DOHH2 (cell line): ENCODE measurements at regions not wholly inside any gene's neighbourhood (a gene's known extent, or its start where the extent isn't known, plus 50 kb on each side); places are given as distances from the start of the nearest gene placed in this dataset.

Experiments
- H3F3A ChIP-seq: fragments of 200-600 bp; sonication (generic), shearing (Covaris generic); 2 replicates; pipeline ENCODE4 v1.6.0; 2016; ENCODE audit warnings: antibody characterized with exemption, mild to moderate bottlenecking; ENCODE audit not compliant: control insufficient read depth, insufficient read depth
- H3K27ac ChIP-seq: fragments of 200-600 bp; sonication (generic); 2 replicates; pipeline ENCODE4 v1.5.1; 2014; ENCODE audit warnings: low read depth, mild to moderate bottlenecking, low read length, moderate library complexity
- H3K27me3 ChIP-seq: fragments of 200-600 bp; sonication (generic); 2 replicates; pipeline ENCODE4 v1.6.1; 2014; ENCODE audit warnings: mild to moderate bottlenecking, low read length, mixed read lengths; ENCODE audit not compliant: control insufficient read depth
- H3K36me3 ChIP-seq: fragments of 200-600 bp; sonication (generic); 2 replicates; pipeline ENCODE4 v1.6.1; 2014; ENCODE audit warnings: mild to moderate bottlenecking, low read length, moderate library complexity, mixed read lengths; ENCODE audit not compliant: control insufficient read depth
- H3K4me1 ChIP-seq: fragments of 200-600 bp; sonication (generic); 2 replicates; pipeline ENCODE4 v1.6.1; 2014; ENCODE audit warnings: mild to moderate bottlenecking, low read length, mixed read lengths; ENCODE audit not compliant: control insufficient read depth
- H3K4me2 ChIP-seq: fragments of 200-600 bp; sonication (generic); 2 replicates; pipeline ENCODE4 v1.6.0; 2014; ENCODE audit warnings: mild to moderate bottlenecking, low read length, moderate library complexity
- H3K4me3 ChIP-seq: fragments of 200-600 bp; sonication (generic); 2 replicates; pipeline ENCODE4 v1.5.1; 2014; ENCODE audit warnings: mild to moderate bottlenecking, low read length, mixed read lengths
- H3K79me2 ChIP-seq: fragments of 200-600 bp; sonication (generic); 2 replicates; pipeline ENCODE4 v1.6.1; 2014; ENCODE audit warnings: mild to moderate bottlenecking, low read length, mixed read lengths; ENCODE audit not compliant: control insufficient read depth
- H3K9me2 ChIP-seq: fragments of 200-600 bp; sonication (generic); replicated peaks from 2 replicates; pipeline ENCODE4 v1.6.1; 2014; ENCODE audit warnings: mild to moderate bottlenecking, low read length, mixed read lengths; ENCODE audit not compliant: control insufficient read depth
- H3K9me3 ChIP-seq: fragments of 200-600 bp; sonication (generic); 2 replicates; pipeline ENCODE4 v1.6.1; 2014; ENCODE audit warnings: antibody characterized with exemption, low read length, mixed read lengths; ENCODE audit not compliant: control insufficient read depth, insufficient read depth
- H4K20me1 ChIP-seq: fragments of 200-600 bp; sonication (generic); 2 replicates; pipeline ENCODE4 v1.6.0; 2014; ENCODE audit warnings: low read depth, mild to moderate bottlenecking, antibody characterized with exemption, low read length, moderate library complexity; ENCODE audit not compliant: control insufficient read depth, insufficient read depth
- CTCF ChIP-seq: fragments of 200-600 bp; sonication (generic); IDR thresholded peaks from one replicate; pipeline ENCODE4 v1.5.1; 2014; ENCODE audit warnings: antibody characterized with exemption, mild to moderate bottlenecking, low read depth, low read length; ENCODE audit not compliant: poor library complexity, severe bottlenecking
- EZH2phosphoT487 ChIP-seq: fragments of 200-600 bp; sonication (generic); IDR thresholded peaks from 2 replicates; pipeline ENCODE4 v1.6.1; 2017; ENCODE audit warnings: borderline replicate concordance, mild to moderate bottlenecking, antibody characterized with exemption, low read length, moderate library complexity, mixed read lengths

GRCh38 chr1:208628022-208628914, 384.1 kb upstream of the PLXNA2 start:
- Histone ChIP-seq H3K4me1 (no peaks in the 10 kb centered on the region), H3K79me2 (no peaks in the 10 kb centered on the region), H3K4me2 (no peak overlapping the region), H3K27ac (no peak overlapping the region), H3K27me3 (no peaks in the 10 kb centered on the region), H4K20me1 (no peaks in the 10 kb centered on the region), H3K4me3 (no peak overlapping the region), H3F3A (no peaks in the 10 kb centered on the region), H3K9me3 (no peaks in the 10 kb centered on the region), H3K9me2 (no peaks in the 10 kb centered on the region), H3K36me3 (no peaks in the 10 kb centered on the region)
- TF ChIP-seq EZH2phosphoT487 (no peak), CTCF (no peak)

- TF ChIP-seq EZH2phosphoT487 = no peak
- no peak for TF ChIP-seq CTCF
- Histone ChIP-seq H3K27me3 (no peaks in the 10 kb centered on the region), H3K9me2 (no peaks in the 10 kb centered on the region), H4K20me1 (no peaks in the 10 kb centered on the region), H3K4me3 (no peak overlapping the region), H3K4me2 (no peak overlapping the region), H3K27ac (no peak overlapping the region), H3K9me3 (no peaks in the 10 kb centered on the region), H3K36me3 (no peaks in the 10 kb centered on the region), H3F3A (no peaks in the 10 kb centered on the region), H3K4me1 (no peaks in the 10 kb centered on the region), H3K79me2 (no peaks in the 10 kb centered on the region)
These were observed 386.9 kb upstream of the PLXNA2 start for GRCh38 chr1:208631092-208631491.

GRCh38 chr1:208631506-208631905, 387.3 kb upstream of the PLXNA2 start:
- no peak overlapping the region for H3K4me3 ChIP-seq
- H3K27ac ChIP-seq = no peak overlapping the region
- H3K79me2 ChIP-seq = no peaks in the 10 kb centered on the region
- TF ChIP-seq CTCF (no peak), EZH2phosphoT487 (no peak)
- H3K4me2 ChIP-seq = no peak overlapping the region
- H4K20me1 ChIP-seq = no peaks in the 10 kb centered on the region
- H3K27me3 ChIP-seq = no peaks in the 10 kb centered on the region
- H3K9me3 ChIP-seq = no peaks in the 10 kb centered on the region
- H3F3A ChIP-seq = no peaks in the 10 kb centered on the region
- H3K4me1 ChIP-seq = no peaks in the 10 kb centered on the region
- no peaks in the 10 kb centered on the region for H3K36me3 ChIP-seq
- H3K9me2 ChIP-seq = no peaks in the 10 kb centered on the region
